GM12874 (cell line): ENCODE measurements at regions not wholly inside any gene's neighbourhood (a gene's known extent, or its start where the extent isn't known, plus 50 kb on each side); places are given as distances from the start of the nearest gene placed in this dataset.

Source experiments
- TF ChIP-seq, protein P1 (sequence below): IDR thresholded peaks from 2 replicates; pipeline ENCODE4 v1.5.1; 2011; ENCODE audit warnings: low read depth, mild to moderate bottlenecking, control low read depth, low read length, moderate library complexity; ENCODE audit not compliant: insufficient read depth

GRCh38 chr1:30271401-30272276, 451.7 kb downstream of the MATN1 start:
- TF ChIP-seq, protein P1, sequence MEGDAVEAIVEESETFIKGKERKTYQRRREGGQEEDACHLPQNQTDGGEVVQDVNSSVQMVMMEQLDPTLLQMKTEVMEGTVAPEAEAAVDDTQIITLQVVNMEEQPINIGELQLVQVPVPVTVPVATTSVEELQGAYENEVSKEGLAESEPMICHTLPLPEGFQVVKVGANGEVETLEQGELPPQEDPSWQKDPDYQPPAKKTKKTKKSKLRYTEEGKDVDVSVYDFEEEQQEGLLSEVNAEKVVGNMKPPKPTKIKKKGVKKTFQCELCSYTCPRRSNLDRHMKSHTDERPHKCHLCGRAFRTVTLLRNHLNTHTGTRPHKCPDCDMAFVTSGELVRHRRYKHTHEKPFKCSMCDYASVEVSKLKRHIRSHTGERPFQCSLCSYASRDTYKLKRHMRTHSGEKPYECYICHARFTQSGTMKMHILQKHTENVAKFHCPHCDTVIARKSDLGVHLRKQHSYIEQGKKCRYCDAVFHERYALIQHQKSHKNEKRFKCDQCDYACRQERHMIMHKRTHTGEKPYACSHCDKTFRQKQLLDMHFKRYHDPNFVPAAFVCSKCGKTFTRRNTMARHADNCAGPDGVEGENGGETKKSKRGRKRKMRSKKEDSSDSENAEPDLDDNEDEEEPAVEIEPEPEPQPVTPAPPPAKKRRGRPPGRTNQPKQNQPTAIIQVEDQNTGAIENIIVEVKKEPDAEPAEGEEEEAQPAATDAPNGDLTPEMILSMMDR: no peak

DNA sequence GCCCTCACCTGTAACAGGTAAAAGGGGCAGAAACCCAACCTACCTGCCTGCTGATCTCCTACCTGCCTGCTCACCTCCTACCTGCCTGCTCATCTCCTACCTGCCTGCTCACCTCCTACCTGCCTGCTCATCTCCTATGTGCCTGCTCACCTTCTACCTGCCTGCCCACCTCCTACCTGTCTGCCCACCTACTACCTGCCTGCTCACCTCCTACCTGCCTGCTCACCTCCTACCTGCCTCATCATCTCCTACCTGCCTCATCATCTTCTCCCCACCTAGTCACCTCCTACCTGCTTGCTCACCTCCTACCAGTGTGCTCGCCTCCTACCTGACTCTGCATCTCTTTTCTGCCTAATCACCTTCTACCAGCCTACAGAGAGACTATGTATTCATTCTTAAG, 452.9 kb downstream of the MATN1 start:
- TF ChIP-seq, protein P1: no peak

DNA sequence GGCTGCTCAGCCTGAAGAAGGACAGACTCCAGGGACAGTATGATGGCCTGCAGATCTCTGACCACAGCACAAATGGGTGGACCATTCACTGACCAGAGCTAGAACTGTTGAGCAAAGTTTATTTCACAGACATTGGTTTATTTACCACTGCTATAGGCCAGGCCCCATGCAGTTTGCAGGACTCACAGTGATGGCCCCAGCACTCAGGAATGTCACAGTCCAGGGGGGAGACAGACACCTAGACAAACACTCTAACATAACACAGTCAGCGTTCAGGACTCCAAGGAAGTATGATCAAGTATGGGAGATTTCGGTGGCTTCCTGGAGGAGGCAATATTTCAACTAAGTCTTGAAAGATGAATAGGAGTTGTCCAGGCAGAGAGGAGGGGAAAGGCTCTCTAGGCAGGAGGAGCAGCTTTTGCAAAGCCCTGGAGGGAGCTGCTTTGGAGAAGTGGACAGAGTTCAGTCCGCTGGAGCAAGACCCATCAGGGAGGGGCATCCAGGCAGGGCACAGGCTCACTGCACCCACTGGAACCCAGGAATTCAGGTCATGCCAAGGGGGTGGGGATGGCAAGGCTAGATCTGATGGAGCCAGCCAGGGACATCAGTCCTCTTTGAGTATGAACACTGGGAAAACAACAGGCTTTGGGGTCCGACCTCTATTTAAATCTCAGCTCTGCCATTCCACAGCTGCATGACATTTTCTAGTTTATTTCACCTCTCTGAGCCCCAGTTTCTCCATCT, 454.3 kb downstream of the MATN1 start:
- TF ChIP-seq, protein P1: no peak

DNA sequence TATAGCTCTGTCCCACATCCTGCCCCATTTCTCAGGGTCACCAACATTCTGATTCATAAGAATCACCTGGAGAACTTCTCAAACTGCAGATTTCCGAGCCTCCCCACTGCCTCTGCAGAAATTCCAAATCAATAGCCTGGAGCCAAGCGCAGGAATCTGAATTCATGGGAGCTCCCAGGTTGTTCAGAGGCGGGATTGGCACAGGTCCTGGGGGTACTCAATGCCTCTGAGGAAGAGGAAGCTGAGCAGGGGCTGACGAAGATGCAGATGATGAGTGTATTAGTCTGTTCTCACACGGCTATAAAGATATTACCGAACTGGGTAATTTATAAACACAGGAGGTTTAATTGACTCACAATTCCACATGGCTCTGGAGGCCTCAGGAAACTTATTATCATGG, 455.5 kb downstream of the MATN1 start:
- TF ChIP-seq, protein P1: no peak

DNA sequence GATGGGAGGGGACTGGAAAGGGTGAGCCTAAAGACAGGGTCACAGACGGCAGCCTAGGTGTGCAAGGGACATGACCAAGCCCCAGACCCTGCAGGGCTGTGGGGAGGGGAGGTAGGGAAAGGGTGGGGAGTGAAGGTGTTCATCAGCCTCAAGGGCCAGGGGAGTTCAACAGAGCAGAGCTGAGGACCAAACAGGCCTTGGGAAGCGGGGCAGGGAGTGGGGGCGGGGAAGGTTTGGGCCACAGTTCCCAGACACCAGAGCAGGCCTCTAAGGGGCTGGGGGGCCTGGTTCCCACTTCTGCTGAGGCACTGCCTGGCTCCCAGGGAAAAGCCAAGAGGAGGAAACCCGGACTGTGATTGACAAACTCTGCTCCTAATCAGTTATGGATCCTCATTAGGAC, 456.3 kb downstream of the MATN1 start:
- TF ChIP-seq, protein P1: no peak

- TF ChIP-seq, protein P1: no peak
These were observed 458.0 kb downstream of the MATN1 start for GRCh38 chr1:30265127-30266070.

GRCh38 chr1:30264672-30265025, 458.7 kb downstream of the MATN1 start:
- TF ChIP-seq, protein P1: no peak
